Activated CD8-positive, alpha-beta T cell treated with anti-CD3 and anti-CD28 coated beads, Interleukin-2, amount 10 ng/mL, durations not matched to agents 7 days and 5 days (primary cell): ENCODE measurements at regions not wholly inside any gene's neighbourhood (a gene's known extent, or its start where the extent isn't known, plus 50 kb on each side); places are given as distances from the start of the nearest gene placed in this dataset.

ENCODE experiments used
- ATAC-seq: fragments of 150-1000 bp; cut with Tn5 transposase; one replicate; pipeline ENCODE4 v1.10.0; 2021; ENCODE audit warnings: moderate library complexity
- CTCF ChIA-PET: fragments of 350-600 bp; sonication (Branson Sonifier 250); formaldehyde crosslinking; loops from one replicate; lab custom pipeline; 2021; ENCODE audit warnings: antibody characterized with exemption; lab: Charles Lee
- POLR2A ChIA-PET: fragments of 350-600 bp; sonication (Branson Sonifier 250); formaldehyde crosslinking; loops from one replicate; lab custom pipeline; 2021; ENCODE audit warnings: antibody characterized with exemption; lab: Charles Lee
- DNase-seq: peaks from one replicate; pipeline ENCODE4 v3.0.0-alpha.2; 2020
- H3K27ac Mint-ChIP-seq: one replicate; pipeline ENCODE4 v1.8.0; 2021; ENCODE audit warnings: mild to moderate bottlenecking, mixed read lengths
- H3K27me3 Mint-ChIP-seq: one replicate; pipeline ENCODE4 v1.8.0; 2021; ENCODE audit warnings: low read depth, mixed read lengths
- H3K36me3 Mint-ChIP-seq: one replicate; pipeline ENCODE4 v1.8.0; 2021; ENCODE audit warnings: low read depth, mixed read lengths
- H3K4me1 Mint-ChIP-seq: one replicate; pipeline ENCODE4 v1.8.0; 2021; ENCODE audit warnings: low read depth, mixed read lengths
- H3K4me3 Mint-ChIP-seq: one replicate; pipeline ENCODE4 v1.8.0; 2021; ENCODE audit warnings: mild to moderate bottlenecking, mixed read lengths
- H3K9me3 Mint-ChIP-seq: one replicate; pipeline ENCODE4 v1.8.0; 2022; ENCODE audit warnings: mixed read lengths; ENCODE audit not compliant: insufficient read depth

DNA sequence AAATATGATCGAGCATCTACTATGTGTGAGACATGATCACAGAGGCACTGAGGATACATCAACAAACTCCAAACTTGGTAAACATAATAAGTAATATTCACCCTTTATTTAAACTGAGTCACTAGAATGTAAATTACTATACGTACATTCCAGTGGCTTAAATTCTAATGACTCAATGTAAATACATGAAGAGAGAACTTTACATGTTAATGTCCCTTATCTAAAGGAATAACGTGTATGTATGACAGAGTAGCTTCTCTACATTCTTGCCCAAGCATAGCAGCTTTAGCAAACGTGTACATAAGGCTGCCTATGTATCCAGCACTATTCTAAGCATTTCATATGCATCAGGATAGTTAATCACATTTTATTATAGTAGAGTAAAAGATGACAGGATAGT is 111.8 kb upstream of the CYYR1 start:
- ChIA-PET CTCF (no interaction called here), POLR2A (no interaction called here)
- Mint-ChIP-seq H3K4me3 (no peak overlapping the region), H3K4me1 (peaks cover 5% of the 10 kb centered on the region), H3K27me3 (no peaks in the 10 kb centered on the region), H3K36me3 (no peaks in the 10 kb centered on the region), H3K9me3 (peaks cover 9% of the 10 kb centered on the region), H3K27ac (no peak overlapping the region)
- ATAC-seq (no peak), DNase-seq (no peak)

DNA sequence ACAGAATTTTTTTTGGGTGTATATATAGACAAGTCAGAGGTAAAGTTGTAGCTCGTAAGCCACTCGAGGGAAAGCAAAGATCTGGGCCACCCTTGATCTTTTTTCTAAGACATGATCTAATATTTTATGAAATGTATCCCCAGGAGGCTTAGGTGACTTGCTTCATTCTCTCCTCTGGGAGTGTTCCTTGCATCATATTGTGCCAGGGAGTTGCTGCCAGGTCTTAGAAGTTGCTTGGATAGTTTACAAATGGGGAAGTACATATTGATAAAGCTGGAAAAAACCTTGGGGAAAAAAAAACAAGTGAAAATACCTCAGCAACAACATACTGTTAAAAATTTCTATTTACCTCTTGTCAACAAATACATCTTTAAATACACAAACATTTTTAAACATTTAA is 110.9 kb upstream of the CYYR1 start:
- Mint-ChIP-seq H3K4me3 (no peak overlapping the region), H3K9me3 (peaks cover 9% of the 10 kb centered on the region), H3K27ac (no peak overlapping the region), H3K27me3 (no peaks in the 10 kb centered on the region), H3K4me1 (peaks cover 5% of the 10 kb centered on the region), H3K36me3 (no peaks in the 10 kb centered on the region)
- POLR2A ChIA-PET = no interaction called here
- CTCF ChIA-PET = no interaction called here
- DNase-seq (no peak), ATAC-seq (no peak)

DNA sequence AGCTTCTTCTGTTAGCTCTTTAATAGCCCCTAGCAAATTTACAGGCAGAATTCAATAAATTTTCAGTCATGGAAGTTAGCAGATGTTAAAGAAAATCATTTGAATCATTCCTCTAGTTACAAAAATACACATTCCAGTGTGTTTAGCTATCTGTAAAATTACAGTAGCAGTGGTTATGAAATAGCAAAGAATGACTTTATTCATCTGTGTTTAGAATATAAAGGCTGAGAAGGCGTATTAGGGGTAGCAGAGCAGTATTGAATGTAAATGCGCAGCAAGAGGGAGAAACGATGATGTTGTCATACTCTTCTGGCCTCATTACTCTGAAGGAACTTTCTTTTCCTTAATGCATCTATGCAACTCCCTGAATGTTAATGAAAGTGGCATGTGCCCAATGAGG is 106.2 kb upstream of the CYYR1 start:
- Mint-ChIP-seq H3K4me3 (no peak overlapping the region), H3K9me3 (no peaks in the 10 kb centered on the region), H3K27me3 (no peaks in the 10 kb centered on the region), H3K4me1 (no peaks in the 10 kb centered on the region), H3K36me3 (no peaks in the 10 kb centered on the region), H3K27ac (no peak overlapping the region)
- DNase-seq = no peak
- ATAC-seq = no peak
- ChIA-PET CTCF (no interaction called here), POLR2A (no interaction called here)

DNA sequence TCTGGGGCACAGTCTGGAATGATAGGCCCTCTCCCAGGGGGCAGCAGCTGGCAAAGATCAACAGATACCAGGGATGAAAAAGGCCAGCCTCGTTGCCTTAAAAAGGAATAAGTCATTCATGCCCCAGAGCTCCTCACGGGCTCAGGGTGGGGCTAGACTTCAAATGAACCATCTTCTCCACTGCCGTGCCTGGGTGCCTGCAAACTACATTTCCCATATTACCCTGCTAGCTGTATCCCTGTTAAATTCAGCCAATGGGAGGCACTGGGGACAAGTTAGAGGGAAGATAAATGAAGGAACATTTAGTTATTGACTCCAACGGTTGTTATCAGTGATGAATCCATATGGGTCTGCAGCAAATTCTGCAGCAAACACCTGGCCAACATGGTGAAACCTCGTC is 101.2 kb upstream of the CYYR1 start:
- Mint-ChIP-seq H3K4me1 (no peaks in the 10 kb centered on the region), H3K27me3 (no peaks in the 10 kb centered on the region), H3K4me3 (no peak overlapping the region), H3K9me3 (no peaks in the 10 kb centered on the region), H3K27ac (no peak overlapping the region), H3K36me3 (no peaks in the 10 kb centered on the region)
- POLR2A ChIA-PET = no interaction called here
- ATAC-seq (no peak), DNase-seq (no peak)
- CTCF ChIA-PET = no interaction called here

DNA sequence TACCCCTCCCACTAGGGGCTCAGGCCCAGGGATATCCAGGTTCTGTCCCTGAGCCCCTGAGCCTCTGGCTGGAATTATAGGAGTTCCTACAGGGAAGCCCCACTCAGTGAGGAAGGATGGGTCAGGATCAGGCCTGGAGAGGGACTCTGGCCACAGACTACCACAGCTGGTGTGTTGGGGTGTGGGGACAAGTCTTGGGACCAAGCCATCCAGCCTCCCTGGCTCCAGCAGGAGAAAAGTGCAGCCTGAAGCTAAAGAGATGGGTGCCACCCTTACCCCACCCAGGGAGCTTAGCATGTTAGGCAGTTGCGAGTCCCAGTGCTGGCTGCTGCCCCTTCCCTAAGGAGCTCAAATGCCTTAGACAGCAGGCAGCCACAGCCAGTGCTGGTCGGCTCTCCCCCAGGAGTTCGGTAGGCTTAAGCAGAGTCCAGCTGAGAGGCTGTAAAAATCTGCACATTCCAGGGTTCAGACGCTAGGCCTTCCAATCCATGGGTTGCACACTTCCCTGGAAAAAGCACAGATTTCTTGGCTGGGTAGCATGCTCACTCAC is 96.2 kb upstream of the CYYR1 start:
- ATAC-seq (no peak), DNase-seq (no peak)
- H3K9me3 Mint-ChIP-seq = no peaks in the 10 kb centered on the region
- H3K4me3 Mint-ChIP-seq = no peak overlapping the region
- H3K27ac Mint-ChIP-seq = no peak overlapping the region
- no peaks in the 10 kb centered on the region for H3K27me3 Mint-ChIP-seq
- POLR2A ChIA-PET = no interaction called here
- no peaks in the 10 kb centered on the region for H3K36me3 Mint-ChIP-seq
- H3K4me1 Mint-ChIP-seq = no peaks in the 10 kb centered on the region
- CTCF ChIA-PET = no interaction called here

DNA sequence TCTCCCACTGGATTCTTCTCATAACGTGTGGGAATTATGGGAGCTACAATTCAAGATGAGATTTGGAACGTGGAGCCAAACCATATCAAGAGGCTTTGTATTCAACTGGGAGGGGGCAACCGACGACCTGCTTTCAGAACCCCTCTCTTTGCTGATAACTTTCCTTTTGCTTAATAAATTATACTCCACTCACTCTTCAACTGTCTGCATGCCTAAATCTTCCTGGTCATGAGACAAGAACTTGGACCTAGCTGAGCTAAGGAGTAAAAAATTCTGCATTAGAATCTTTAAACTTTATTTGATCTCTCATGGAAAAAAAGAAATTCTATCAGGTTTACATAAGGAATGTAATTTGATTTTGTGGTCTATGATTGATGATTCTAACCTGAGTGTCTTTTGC is 86.7 kb upstream of the CYYR1 start:
- Mint-ChIP-seq H3K27me3 (no peaks in the 10 kb centered on the region), H3K36me3 (no peaks in the 10 kb centered on the region), H3K4me1 (no peaks in the 10 kb centered on the region), H3K4me3 (no peak overlapping the region), H3K9me3 (peaks cover 9% of the 10 kb centered on the region), H3K27ac (no peak overlapping the region)
- POLR2A ChIA-PET = interaction anchor here (0.7 kb wide), 1 partner anchor 815 kb away, joined by 3 read pairs; no protein-coding TSS in a partner anchor
- CTCF ChIA-PET = no interaction called here
- ATAC-seq (no peak), DNase-seq (no peak)

DNA sequence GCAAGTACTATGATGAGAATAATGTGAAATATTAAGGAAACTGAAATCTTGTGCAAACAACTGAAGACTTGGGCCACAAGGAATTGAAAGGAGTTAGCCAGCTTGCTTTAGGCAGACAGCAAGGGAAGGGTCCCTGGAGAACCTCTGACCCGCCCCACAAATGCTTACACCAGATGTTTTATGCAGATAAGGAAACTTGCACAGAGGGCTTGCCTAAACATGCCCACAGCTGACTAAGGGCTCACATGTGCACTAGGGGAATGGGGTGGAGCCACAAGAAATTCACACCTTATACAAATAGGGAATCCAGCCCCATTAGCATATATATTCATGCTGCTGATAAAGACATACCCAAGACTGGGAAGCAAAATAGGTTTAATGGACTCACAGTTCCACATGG is 86.1 kb upstream of the CYYR1 start:
- ChIA-PET CTCF (no interaction called here), POLR2A (no interaction called here)
- DNase-seq = no peak
- Mint-ChIP-seq H3K4me3 (no peak overlapping the region), H3K36me3 (no peaks in the 10 kb centered on the region), H3K9me3 (peaks cover 9% of the 10 kb centered on the region), H3K27ac (no peak overlapping the region), H3K4me1 (no peaks in the 10 kb centered on the region), H3K27me3 (no peaks in the 10 kb centered on the region)
- no peak for ATAC-seq

DNA sequence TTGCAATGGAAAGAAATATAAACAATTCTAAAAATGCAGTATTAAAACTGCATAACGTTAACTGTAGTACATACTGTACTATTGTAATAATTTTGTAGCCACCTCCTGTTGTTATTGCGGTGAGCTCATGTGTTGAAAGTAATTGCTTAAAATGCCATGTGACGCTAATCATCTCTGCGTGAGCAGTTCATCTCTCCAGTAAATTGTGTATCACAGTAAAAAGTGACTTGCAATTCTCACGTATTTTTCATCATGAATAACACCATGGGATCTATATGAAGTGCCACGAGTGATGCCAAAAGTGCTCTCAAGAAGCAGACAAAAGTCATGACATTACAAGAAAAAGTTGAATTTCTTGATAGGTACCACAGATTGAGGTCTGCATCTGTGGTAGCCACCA is 82.4 kb upstream of the CYYR1 start:
- DNase-seq = no peak
- Mint-ChIP-seq H3K27me3 (no peaks in the 10 kb centered on the region), H3K27ac (no peak overlapping the region), H3K4me3 (no peak overlapping the region), H3K4me1 (no peaks in the 10 kb centered on the region), H3K36me3 (no peaks in the 10 kb centered on the region), H3K9me3 (peaks cover 9% of the 10 kb centered on the region)
- CTCF ChIA-PET = no interaction called here
- no peak for ATAC-seq
- POLR2A ChIA-PET = no interaction called here

DNA sequence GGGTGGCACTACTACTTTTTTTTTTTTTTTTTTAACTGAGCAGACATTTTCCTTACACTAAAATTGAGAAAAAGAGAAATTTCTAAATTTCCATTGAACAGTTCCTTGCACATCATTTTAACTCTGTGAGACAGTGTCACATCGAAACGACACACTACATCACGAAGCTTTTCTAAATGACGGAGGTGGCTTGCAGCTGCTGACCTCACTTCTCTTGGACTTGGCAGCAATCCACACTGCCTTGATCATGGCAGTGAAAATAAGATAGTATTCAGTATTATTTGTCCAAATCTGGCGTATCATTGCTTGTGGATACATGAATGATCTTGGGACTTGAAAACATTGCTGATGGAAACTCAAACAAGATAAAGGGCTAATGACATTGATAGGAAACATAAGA is 80.3 kb upstream of the CYYR1 start:
- DNase-seq (no peak), ATAC-seq (no peak)
- CTCF ChIA-PET = interaction anchor here (1.6 kb wide), 1 partner anchor 62 kb away, joined by 3 read pairs; no protein-coding TSS in a partner anchor
- no peak overlapping the region for H3K4me3 Mint-ChIP-seq
- POLR2A ChIA-PET = no interaction called here
- no peaks in the 10 kb centered on the region for H3K4me1 Mint-ChIP-seq
- no peaks in the 10 kb centered on the region for H3K36me3 Mint-ChIP-seq
- no peak overlapping the region for H3K27ac Mint-ChIP-seq
- no peaks in the 10 kb centered on the region for H3K9me3 Mint-ChIP-seq
- H3K27me3 Mint-ChIP-seq = no peaks in the 10 kb centered on the region

DNA sequence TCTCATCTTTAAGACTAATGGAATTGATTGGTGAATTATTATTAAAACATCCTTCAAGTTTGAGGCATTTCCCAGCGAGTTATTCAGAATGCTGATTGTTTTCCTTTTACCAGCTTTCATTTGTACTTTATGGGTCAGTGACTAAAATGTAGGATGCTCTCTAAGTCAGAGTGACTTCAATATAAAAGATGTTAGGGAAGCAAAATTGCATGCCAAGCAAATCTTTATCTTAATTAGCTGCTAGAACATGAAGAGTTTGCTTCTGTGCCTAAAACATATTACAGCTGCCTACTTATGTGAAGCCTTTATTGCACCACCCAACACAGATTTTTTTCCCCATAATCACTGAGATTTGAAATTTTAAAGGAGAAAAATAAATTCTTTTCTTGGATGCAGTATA is 79.8 kb upstream of the CYYR1 start:
- Mint-ChIP-seq H3K27ac (no peak overlapping the region), H3K4me1 (no peaks in the 10 kb centered on the region), H3K9me3 (no peaks in the 10 kb centered on the region), H3K27me3 (no peaks in the 10 kb centered on the region), H3K4me3 (no peak overlapping the region), H3K36me3 (no peaks in the 10 kb centered on the region)
- ChIA-PET POLR2A (no interaction called here), CTCF (interaction anchor here (1.6 kb wide), 1 partner anchor 63 kb away, joined by 3 read pairs; no protein-coding TSS in a partner anchor)
- no peak for DNase-seq
- no peak for ATAC-seq

DNA sequence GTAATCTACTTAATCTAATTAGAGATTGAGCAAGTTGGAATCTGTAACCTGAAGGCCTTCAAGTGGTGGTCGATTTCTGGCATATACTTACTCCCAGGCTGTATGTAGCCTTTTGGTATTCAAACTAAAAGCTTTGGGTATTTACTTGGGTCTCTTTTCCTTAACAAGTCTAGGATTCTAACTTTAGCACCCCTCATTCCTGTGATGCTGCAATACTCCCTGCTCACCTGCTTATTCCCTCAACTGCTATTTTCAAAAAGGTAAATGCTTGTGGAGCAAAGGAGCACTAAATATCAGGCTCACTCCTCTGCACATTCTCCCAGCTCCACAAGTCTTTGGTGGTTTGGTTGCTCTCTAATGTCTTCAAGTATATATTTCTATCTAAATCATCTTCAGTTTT is 68.0 kb upstream of the CYYR1 start:
- ATAC-seq = no peak
- Mint-ChIP-seq H3K4me3 (no peak overlapping the region), H3K4me1 (no peaks in the 10 kb centered on the region), H3K36me3 (no peaks in the 10 kb centered on the region), H3K27ac (no peak overlapping the region), H3K9me3 (no peaks in the 10 kb centered on the region), H3K27me3 (no peaks in the 10 kb centered on the region)
- ChIA-PET CTCF (no interaction called here), POLR2A (no interaction called here)
- no peak for DNase-seq

DNA sequence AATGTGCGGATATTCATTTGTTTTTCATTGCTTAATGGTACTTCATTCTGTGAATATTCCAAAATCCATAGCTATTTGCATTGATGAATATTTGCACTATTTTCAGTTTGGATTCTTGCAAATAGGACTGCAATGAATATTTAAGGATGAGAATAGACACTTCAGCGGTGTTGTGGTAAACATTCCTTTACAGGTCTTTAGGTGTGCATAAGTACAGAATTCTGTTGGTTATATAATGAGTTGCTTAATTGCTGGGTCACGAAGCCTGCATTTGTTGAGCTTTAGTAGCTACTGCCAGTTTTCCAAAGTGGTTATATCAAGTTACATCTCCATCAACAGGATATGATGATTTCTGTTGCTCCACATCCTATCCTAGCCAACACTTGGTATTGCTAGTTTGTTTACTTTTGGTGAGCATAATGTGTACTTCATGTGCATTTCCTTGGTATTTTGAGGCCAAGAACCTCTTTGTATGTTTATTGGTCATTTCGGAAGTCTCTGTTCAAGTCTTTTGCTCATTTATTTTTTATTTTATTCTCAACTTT is 64.2 kb upstream of the CYYR1 start:
- H3K4me1 Mint-ChIP-seq = no peaks in the 10 kb centered on the region
- H3K4me3 Mint-ChIP-seq = no peak overlapping the region
- no peak overlapping the region for H3K27ac Mint-ChIP-seq
- no peaks in the 10 kb centered on the region for H3K36me3 Mint-ChIP-seq
- no peaks in the 10 kb centered on the region for H3K27me3 Mint-ChIP-seq
- ATAC-seq (no peak), DNase-seq (no peak)
- POLR2A ChIA-PET = no interaction called here
- H3K9me3 Mint-ChIP-seq = no peaks in the 10 kb centered on the region
- CTCF ChIA-PET = no interaction called here

DNA sequence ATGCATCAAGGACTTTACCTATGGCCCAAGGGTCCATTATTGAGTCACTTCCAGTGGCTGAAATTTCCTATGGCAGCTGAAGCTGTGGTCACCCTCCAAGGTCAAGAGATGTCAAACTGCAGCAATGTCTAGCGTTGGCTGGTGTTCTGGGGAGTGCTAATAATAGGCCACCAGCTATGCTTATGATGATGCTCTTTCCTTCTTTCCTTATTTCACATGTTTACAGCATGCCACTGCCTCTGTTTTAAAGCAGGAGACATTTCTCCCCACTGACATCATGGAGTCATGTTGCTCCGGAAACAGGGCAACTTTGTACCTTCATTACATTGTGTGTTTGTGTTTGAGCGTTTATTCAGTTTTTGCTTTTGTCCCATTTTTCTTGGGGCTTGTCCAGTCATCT is 62.6 kb upstream of the CYYR1 start:
- H3K4me1 Mint-ChIP-seq = no peaks in the 10 kb centered on the region
- ATAC-seq (no peak), DNase-seq (no peak)
- ChIA-PET POLR2A (no interaction called here), CTCF (no interaction called here)
- H3K27me3 Mint-ChIP-seq = no peaks in the 10 kb centered on the region
- peaks cover 6% of the 10 kb centered on the region for H3K9me3 Mint-ChIP-seq
- H3K27ac Mint-ChIP-seq = no peak overlapping the region
- H3K36me3 Mint-ChIP-seq = no peaks in the 10 kb centered on the region
- no peak overlapping the region for H3K4me3 Mint-ChIP-seq
